ENCODE measurements at regions not wholly inside any gene's neighbourhood (a gene's known extent, or its start where the extent isn't known, plus 50 kb on each side); places are given as distances from the start of the nearest gene placed in this dataset.

- H3K4me3 ChIP-seq (replicated peaks; ENCODE audit: low read depth, low read length): no peak overlapping the region
- DNase-seq (ENCODE audit: low read depth): no peak
- TF ChIP-seq CTCF (IDR thresholded peaks at IDR 0.05; ENCODE audit: low read length, missing control alignments): no peak
Measured at GRCh38 chr11:80007616-80008015, 566.8 kb upstream of the TENM4 start.

GRCh38 chr11:79990141-79990540 lies 549.3 kb upstream of the TENM4 start:
- TF ChIP-seq CTCF (IDR thresholded peaks at IDR 0.05; ENCODE audit: low read length, missing control alignments): no peak
- H3K4me3 ChIP-seq (replicated peaks; ENCODE audit: low read depth, low read length): no peak overlapping the region
- no peak for DNase-seq (ENCODE audit: low read depth)

GRCh38 chr11:79982185-79982584 lies 541.4 kb upstream of the TENM4 start:
- DNase-seq (ENCODE audit: low read depth): no peak
- H3K4me3 ChIP-seq (replicated peaks; ENCODE audit: low read depth, low read length): no peak overlapping the region
- TF ChIP-seq CTCF (IDR thresholded peaks at IDR 0.05; ENCODE audit: low read length, missing control alignments): no peak

GRCh38 chr11:79980916-79981315 lies 540.1 kb upstream of the TENM4 start:
- no peak overlapping the region for H3K4me3 ChIP-seq (replicated peaks; ENCODE audit: low read depth, low read length)
- no peak for TF ChIP-seq CTCF (IDR thresholded peaks at IDR 0.05; ENCODE audit: low read length, missing control alignments)
- no peak for DNase-seq (ENCODE audit: low read depth)

- no peak for DNase-seq (ENCODE audit: low read depth)
- no peak overlapping the region for H3K4me3 ChIP-seq (replicated peaks; ENCODE audit: low read depth, low read length)
- no peak for TF ChIP-seq CTCF (IDR thresholded peaks at IDR 0.05; ENCODE audit: low read length, missing control alignments)
Measured at GRCh38 chr11:79973721-79974617, 533.1 kb upstream of the TENM4 start.

- no peak overlapping the region for H3K4me3 ChIP-seq (replicated peaks; ENCODE audit: low read depth, low read length)
- TF ChIP-seq CTCF (IDR thresholded peaks at IDR 0.05; ENCODE audit: low read length, missing control alignments): no peak
- no peak for DNase-seq (ENCODE audit: low read depth)
Measured at GRCh38 chr11:79971255-79971654, 530.4 kb upstream of the TENM4 start.

- H3K4me3 ChIP-seq (replicated peaks; ENCODE audit: low read depth, low read length): no peak overlapping the region
- DNase-seq (ENCODE audit: low read depth): no peak
- TF ChIP-seq CTCF (IDR thresholded peaks at IDR 0.05; ENCODE audit: low read length, missing control alignments): no peak
Measured at GRCh38 chr11:79966592-79966991, 525.8 kb upstream of the TENM4 start.
